H9 (cell line): ENCODE measurements at regions not wholly inside any gene's neighbourhood (a gene's known extent, or its start where the extent isn't known, plus 50 kb on each side); places are given as distances from the start of the nearest gene placed in this dataset.

Source experiments
- DNase-seq: peaks from one replicate; pipeline ENCODE4 v3.0.0-alpha.2; 2017
- H2AFZ ChIP-seq: one replicate; pipeline ENCODE4 v1.6.1; 2013; ENCODE audit warnings: mild to moderate bottlenecking, low read length, control low read depth, moderate library complexity
- H2AK5ac ChIP-seq: 2 replicates; pipeline ENCODE4 v1.6.1; 2013; ENCODE audit warnings: low read length, control low read depth, mixed read lengths; ENCODE audit not compliant: insufficient read length
- H2BK120ac ChIP-seq: one replicate; pipeline ENCODE4 v1.6.1; 2013; ENCODE audit warnings: low read depth, mild to moderate bottlenecking, low read length, control low read depth, inconsistent platforms; ENCODE audit not compliant: poor library complexity, severe bottlenecking
- H2BK12ac ChIP-seq: 2 replicates; pipeline ENCODE4 v1.6.1; 2013; ENCODE audit warnings: low read length, control low read depth, mixed read lengths, low read depth; ENCODE audit not compliant: insufficient read length
- H2BK15ac ChIP-seq: 2 replicates; pipeline ENCODE4 v1.6.1; 2013; ENCODE audit warnings: low read depth, low read length, control low read depth
- H2BK20ac ChIP-seq: one replicate; pipeline ENCODE4 v1.6.1; 2013; ENCODE audit warnings: low read depth, mild to moderate bottlenecking, low read length, control low read depth, inconsistent platforms; ENCODE audit not compliant: poor library complexity, severe bottlenecking
- H2BK5ac ChIP-seq: 2 replicates; pipeline ENCODE4 v1.6.1; 2013; ENCODE audit warnings: low read length, control low read depth, mixed read lengths; ENCODE audit not compliant: insufficient read length
- H3K14ac ChIP-seq: 2 replicates; pipeline ENCODE4 v1.6.1; 2013; ENCODE audit warnings: low read length, control low read depth; ENCODE audit not compliant: insufficient read depth
- H3K18ac ChIP-seq: 2 replicates; pipeline ENCODE4 v1.6.1; 2013; ENCODE audit warnings: low read depth, mild to moderate bottlenecking, mixed read lengths, low read length, control low read depth; ENCODE audit not compliant: insufficient read length
- H3K23ac ChIP-seq: 2 replicates; pipeline ENCODE4 v1.6.1; 2013; ENCODE audit warnings: low read length, control low read depth, mixed read lengths, low read depth; ENCODE audit not compliant: insufficient read length
- H3K23me2 ChIP-seq: 2 replicates; pipeline ENCODE4 v1.6.1; 2013; ENCODE audit warnings: low read depth, mild to moderate bottlenecking, mixed read lengths, low read length, control low read depth; ENCODE audit not compliant: insufficient read length, poor library complexity, severe bottlenecking
- H3K27ac ChIP-seq: 2 replicates; pipeline ENCODE4 v1.5.1; 2013; ENCODE audit warnings: low read length, control low read depth, mixed read lengths, low read depth; ENCODE audit not compliant: insufficient read length
- H3K27me3 ChIP-seq: 2 replicates; pipeline ENCODE4 v1.6.1; 2013; ENCODE audit warnings: low read length, control low read depth, inconsistent platforms; ENCODE audit not compliant: insufficient read depth
- H3K4ac ChIP-seq: 2 replicates; pipeline ENCODE4 v1.6.1; 2013; ENCODE audit warnings: low read depth, mild to moderate bottlenecking, control low read depth, inconsistent platforms, low read length, moderate library complexity
- H3K4me1 ChIP-seq: 2 replicates; pipeline ENCODE4 v1.6.1; 2013; ENCODE audit warnings: low read length, control low read depth, inconsistent platforms; ENCODE audit not compliant: insufficient read depth
- H3K4me2 ChIP-seq: 2 replicates; pipeline ENCODE4 v1.6.1; 2013; ENCODE audit warnings: low read length, control low read depth, mixed read lengths; ENCODE audit not compliant: insufficient read length, insufficient read depth
- H3K56ac ChIP-seq: 2 replicates; pipeline ENCODE4 v1.6.1; 2013; ENCODE audit warnings: low read depth, mild to moderate bottlenecking, mixed read lengths, low read length, control low read depth; ENCODE audit not compliant: insufficient read length
- H3K79me1 ChIP-seq: 2 replicates; pipeline ENCODE4 v1.6.1; 2013; ENCODE audit warnings: low read depth, mild to moderate bottlenecking, moderate library complexity, low read length, control low read depth, inconsistent platforms; ENCODE audit not compliant: insufficient read depth, poor library complexity, severe bottlenecking
- H3K79me2 ChIP-seq: 2 replicates; pipeline ENCODE4 v1.6.1; 2013; ENCODE audit warnings: low read length, control low read depth, inconsistent platforms; ENCODE audit not compliant: insufficient read depth
- H3K9ac ChIP-seq: 2 replicates; pipeline ENCODE4 v1.6.1; 2013; ENCODE audit warnings: low read length, control low read depth, mixed read lengths; ENCODE audit not compliant: insufficient read length; ENCODE audit errors: extremely low read depth
- H3K9me3 ChIP-seq: one replicate; pipeline ENCODE4 v1.6.1; 2013; ENCODE audit warnings: low read depth, low read length, inconsistent platforms; ENCODE audit not compliant: control insufficient read depth
- H3T11ph ChIP-seq: one replicate; pipeline ENCODE4 v1.6.1; 2013; ENCODE audit warnings: mild to moderate bottlenecking, low read length, control low read depth, inconsistent platforms
- H4K20me1 ChIP-seq: one replicate; pipeline ENCODE4 v1.6.1; 2013; ENCODE audit not compliant: control insufficient read depth, insufficient read length, insufficient read depth
- H4K5ac ChIP-seq: 2 replicates; pipeline ENCODE4 v1.6.1; 2013; ENCODE audit warnings: low read depth, mild to moderate bottlenecking, mixed read lengths, low read length, control low read depth; ENCODE audit not compliant: insufficient read length
- H4K8ac ChIP-seq: replicated peaks from 2 replicates; pipeline ENCODE4 v1.6.1; 2013; ENCODE audit warnings: low read length, control low read depth, mixed read lengths, low read depth; ENCODE audit not compliant: insufficient read length
- H4K91ac ChIP-seq: 2 replicates; pipeline ENCODE4 v1.6.1; 2013; ENCODE audit warnings: low read depth, mild to moderate bottlenecking, moderate library complexity, mixed read lengths, low read length, control low read depth; ENCODE audit not compliant: insufficient read length
- H3K27ac Mint-ChIP-seq, 3 experiments: 2 replicates in 2 of 3; 3 replicates in 1 of 3; pipeline ENCODE4 v1.8.0; 2020 to 2021; ENCODE audit warnings: mixed read lengths in 3 of 3, mild to moderate bottlenecking in 1 of 3, moderate library complexity in 1 of 3
- H3K27me3 Mint-ChIP-seq: 2 replicates; pipeline ENCODE4 v1.8.0; 2021; ENCODE audit warnings: low read depth, mild to moderate bottlenecking, moderate library complexity, mixed read lengths
- H3K36me3 Mint-ChIP-seq, 3 experiments: 2 replicates in 2 of 3; 3 replicates in 1 of 3; pipeline ENCODE4 v1.8.0; 2020 to 2021; ENCODE audit warnings: low read depth in 3 of 3, mixed read lengths in 3 of 3; ENCODE audit not compliant: insufficient read depth in 1 of 3
- H3K4me1 Mint-ChIP-seq, 2 experiments: 2 replicates each; pipeline ENCODE4 v1.8.0; 2020; ENCODE audit warnings: mixed read lengths in 2 of 2
- H3K4me3 Mint-ChIP-seq, 2 experiments: 2 replicates in 1 of 2; 3 replicates in 1 of 2; pipeline ENCODE4 v1.8.0; 2020 to 2021; ENCODE audit warnings: mild to moderate bottlenecking in 2 of 2, mixed read lengths in 2 of 2, moderate library complexity in 1 of 2
- H3K9me3 Mint-ChIP-seq, 2 experiments: 2 replicates in 1 of 2; 3 replicates in 1 of 2; pipeline ENCODE4 v1.8.0; 2020; ENCODE audit warnings: mild to moderate bottlenecking in 2 of 2, mixed read lengths in 2 of 2, moderate library complexity in 1 of 2
- CTCF ChIP-seq: fragments of 200-600 bp; sonication (generic); conservative IDR thresholded peaks from 3 replicates; pipeline ENCODE4 v1.8.0; 2021; ENCODE audit warnings: antibody characterized with exemption, mild to moderate bottlenecking
- WGBS: extraction: QIAGEN DNeasy Blood & Tissue Kit; methylation state at CpG from one replicate; pipeline ENCODE4 v1.1.7; 2013; ENCODE audit warnings: missing lambda C conversion rate, low lambda C conversion rate, mixed read lengths; ENCODE audit not compliant: insufficient read length; ENCODE audit errors: extremely low coverage; 5-methylcytosine and 5-hydroxymethylcytosine counted together

GRCh38 chr5:53298841-53299240, 181.6 kb upstream of the FST start:
- no peaks in the 10 kb centered on the region for H3K79me2 ChIP-seq
- no peak overlapping the region for H3K4me3 Mint-ChIP-seq
- no CpG with 5 or more reads among the region's 5 CpGs for WGBS
- H2BK120ac ChIP-seq = no peak overlapping the region
- no peak overlapping the region for H3K23ac ChIP-seq
- no peak overlapping the region for H3T11ph ChIP-seq
- no peak overlapping the region for H3K56ac ChIP-seq
- no peaks in the 10 kb centered on the region for H3K23me2 ChIP-seq
- H2BK5ac ChIP-seq = no peak overlapping the region
- H4K8ac ChIP-seq = no peak overlapping the region
- no peak overlapping the region for H3K4me2 ChIP-seq
- no peak overlapping the region for H3K4ac ChIP-seq
- H3K27me3 Mint-ChIP-seq = no peaks in the 10 kb centered on the region
- H2AK5ac ChIP-seq = no peak overlapping the region
- H3K27ac Mint-ChIP-seq = no peak overlapping the region
- H3K9ac ChIP-seq = no peak overlapping the region
- no peak overlapping the region for H2BK20ac ChIP-seq
- H3K9me3 ChIP-seq = no peaks in the 10 kb centered on the region
- H2AFZ ChIP-seq = no peak overlapping the region
- H3K18ac ChIP-seq = no peak overlapping the region
- no peak overlapping the region for H4K5ac ChIP-seq
- H2BK15ac ChIP-seq = no peak overlapping the region
- H3K9me3 Mint-ChIP-seq = no peaks in the 10 kb centered on the region
- H3K27me3 ChIP-seq = no peaks in the 10 kb centered on the region
- H3K4me1 Mint-ChIP-seq = no peaks in the 10 kb centered on the region
- H3K36me3 Mint-ChIP-seq = no peaks in the 10 kb centered on the region
- no peak overlapping the region for H3K27ac ChIP-seq
- DNase-seq = no peak
- H4K91ac ChIP-seq = no peak overlapping the region
- H3K14ac ChIP-seq = no peak overlapping the region
- no peak for TF ChIP-seq CTCF
- no peaks in the 10 kb centered on the region for H3K79me1 ChIP-seq
- no peak overlapping the region for H2BK12ac ChIP-seq
- H3K4me1 ChIP-seq = no peaks in the 10 kb centered on the region
- no peaks in the 10 kb centered on the region for H4K20me1 ChIP-seq
